Rectal smooth muscle tissue (tissue), 1 donor: ENCODE measurements at regions not wholly inside any gene's neighbourhood (a gene's known extent, or its start where the extent isn't known, plus 50 kb on each side); places are given as distances from the start of the nearest gene placed in this dataset.
"Not testable (repeated sequence)": the region's sequence is repeated elsewhere in the genome, so short reads cannot be mapped to it uniquely, and the experiment has no call there.

Experiments
- H3K27ac ChIP-seq: one replicate; pipeline ENCODE4 v1.7.0; 2013; ENCODE audit warnings: low read depth, low read length, inconsistent platforms
- H3K27me3 ChIP-seq: one replicate; pipeline ENCODE4 v1.7.0; 2013; ENCODE audit warnings: low read length; ENCODE audit not compliant: control insufficient read depth, insufficient read depth
- H3K36me3 ChIP-seq: one replicate; pipeline ENCODE4 v1.7.0; 2013; ENCODE audit warnings: low read length; ENCODE audit not compliant: control insufficient read depth, insufficient read depth
- H3K4me1 ChIP-seq: one replicate; pipeline ENCODE4 v1.7.0; 2013; ENCODE audit warnings: low read length; ENCODE audit not compliant: control insufficient read depth, insufficient read depth
- H3K4me3 ChIP-seq: one replicate; pipeline ENCODE4 v1.7.0; 2013; ENCODE audit warnings: low read length
- H3K9ac ChIP-seq: one replicate; pipeline ENCODE4 v1.7.0; 2013; ENCODE audit warnings: low read length

GRCh38 chr3:110859993-110860392 lies 211.6 kb upstream of the NECTIN3 start:
- no peak overlapping the region for H3K4me3 ChIP-seq
- no peak overlapping the region for H3K9ac ChIP-seq
- no peak overlapping the region for H3K27ac ChIP-seq
- no peaks in the 10 kb centered on the region for H3K27me3 ChIP-seq
- no peaks in the 10 kb centered on the region for H3K36me3 ChIP-seq
- no peaks in the 10 kb centered on the region for H3K4me1 ChIP-seq

GRCh38 chr3:110865934-110866333 lies 205.7 kb upstream of the NECTIN3 start:
- H3K27ac ChIP-seq, result no peak overlapping the region
- H3K4me1 ChIP-seq, result no peaks in the 10 kb centered on the region
- H3K4me3 ChIP-seq, result no peak overlapping the region
- H3K9ac ChIP-seq, result no peak overlapping the region
- no peaks in the 10 kb centered on the region for H3K27me3 ChIP-seq
- no peaks in the 10 kb centered on the region for H3K36me3 ChIP-seq

- H3K27ac ChIP-seq, result no peak overlapping the region
- H3K27me3 ChIP-seq, result no peaks in the 10 kb centered on the region
- H3K4me1 ChIP-seq, result no peaks in the 10 kb centered on the region
- H3K36me3 ChIP-seq, result no peaks in the 10 kb centered on the region
- no peak overlapping the region for H3K4me3 ChIP-seq
- H3K9ac ChIP-seq, result no peak overlapping the region
These were observed 203.5 kb upstream of the NECTIN3 start for GRCh38 chr3:110868106-110868505.

- Histone ChIP-seq H3K36me3 (no peaks in the 10 kb centered on the region), H3K9ac (no peak overlapping the region), H3K4me1 (no peaks in the 10 kb centered on the region), H3K27me3 (no peaks in the 10 kb centered on the region), H3K27ac (no peak overlapping the region), H3K4me3 (no peak overlapping the region)
These were observed 201.9 kb upstream of the NECTIN3 start for GRCh38 chr3:110869736-110870135.

GRCh38 chr3:110871869-110872268 lies 199.7 kb upstream of the NECTIN3 start:
- Histone ChIP-seq H3K36me3 (no peaks in the 10 kb centered on the region), H3K4me3 (no peak overlapping the region), H3K4me1 (no peaks in the 10 kb centered on the region), H3K27me3 (no peaks in the 10 kb centered on the region), H3K9ac (no peak overlapping the region), H3K27ac (no peak overlapping the region)

GRCh38 chr3:110878692-110879091 lies 192.9 kb upstream of the NECTIN3 start:
- Histone ChIP-seq H3K9ac (no peak overlapping the region), H3K27me3 (no peaks in the 10 kb centered on the region), H3K4me3 (no peak overlapping the region), H3K36me3 (no peaks in the 10 kb centered on the region), H3K4me1 (no peaks in the 10 kb centered on the region), H3K27ac (no peak overlapping the region)

- Histone ChIP-seq H3K4me3 (no peak overlapping the region), H3K4me1 (no peaks in the 10 kb centered on the region), H3K27ac (no peak overlapping the region), H3K9ac (no peak overlapping the region), H3K27me3 (no peaks in the 10 kb centered on the region), H3K36me3 (no peaks in the 10 kb centered on the region)
These were observed 190.5 kb upstream of the NECTIN3 start for GRCh38 chr3:110881069-110881468.

- Histone ChIP-seq H3K27me3 (no peaks in the 10 kb centered on the region), H3K36me3 (no peaks in the 10 kb centered on the region), H3K9ac (no peak overlapping the region)
These were observed 185.3 kb upstream of the NECTIN3 start for GRCh38 chr3:110886222-110886893.

GRCh38 chr3:110887176-110887575 lies 184.4 kb upstream of the NECTIN3 start:
- Histone ChIP-seq H3K27me3 (no peaks in the 10 kb centered on the region), H3K36me3 (no peaks in the 10 kb centered on the region), H3K4me1 (no peaks in the 10 kb centered on the region), H3K27ac (no peak overlapping the region), H3K4me3 (no peak overlapping the region), H3K9ac (no peak overlapping the region)

More at GRCh38 chr3:110886222-110886893, 185.3 kb upstream of the NECTIN3 start:
- Histone ChIP-seq H3K4me3 (no peak overlapping the region), H3K4me1 (no peaks in the 10 kb centered on the region), H3K27ac (no peak overlapping the region)

GRCh38 chr3:110888625-110889375 lies 182.8 kb upstream of the NECTIN3 start:
- H3K27me3 ChIP-seq, H3K36me3 ChIP-seq: not testable (repeated sequence)

GRCh38 chr3:110889376-110889699 lies 182.3 kb upstream of the NECTIN3 start:
- not testable (repeated sequence) for H3K4me3 ChIP-seq, H3K27me3 ChIP-seq, H3K9ac ChIP-seq, H3K4me1 ChIP-seq, H3K36me3 ChIP-seq, H3K27ac ChIP-seq

More at GRCh38 chr3:110888625-110889375, 182.8 kb upstream of the NECTIN3 start:
- H3K27ac ChIP-seq, H3K4me3 ChIP-seq, H3K9ac ChIP-seq, H3K4me1 ChIP-seq: not testable (repeated sequence)

GRCh38 chr3:110894574-110894973 lies 177.0 kb upstream of the NECTIN3 start:
- no peaks in the 10 kb centered on the region for H3K36me3 ChIP-seq
- no peak overlapping the region for H3K27ac ChIP-seq
- H3K9ac ChIP-seq, result no peak overlapping the region
- no peaks in the 10 kb centered on the region for H3K27me3 ChIP-seq
- H3K4me1 ChIP-seq, result no peaks in the 10 kb centered on the region
- H3K4me3 ChIP-seq, result no peak overlapping the region

- no peak overlapping the region for H3K4me3 ChIP-seq
- H3K9ac ChIP-seq, result no peak overlapping the region
- no peak overlapping the region for H3K27ac ChIP-seq
- no peaks in the 10 kb centered on the region for H3K36me3 ChIP-seq
- no peaks in the 10 kb centered on the region for H3K27me3 ChIP-seq
- no peaks in the 10 kb centered on the region for H3K4me1 ChIP-seq
These were observed 176.6 kb upstream of the NECTIN3 start for GRCh38 chr3:110895054-110895453.
